ENCODE measurements at regions not wholly inside any gene's neighbourhood (a gene's known extent, or its start where the extent isn't known, plus 50 kb on each side); places are given as distances from the start of the nearest gene placed in this dataset.

GRCh38 chr13:48588120-48588519 lies 55.2 kb upstream of the RCBTB2 start:
- no peaks in the 10 kb centered on the region for H3K9me3 ChIP-seq (replicated peaks; ENCODE audit: control insufficient read depth, insufficient read depth, low read length)
- dilution Hi-C loops (cut with MboI; ENCODE audit: extremely low pct_ligation_motif_present, low sequenced_read_pairs) (no loop called here), intact Hi-C loops (cut with micrococcal nuclease) (no loop called here)
- H4K20me1 ChIP-seq (replicated peaks; ENCODE audit: control insufficient read depth, extremely low read depth, insufficient read depth, low read length), result no peaks in the 10 kb centered on the region
- H3K9me1 ChIP-seq (replicated peaks; ENCODE audit: control insufficient read depth, extremely low read depth, insufficient read depth, low read length), result no peaks in the 10 kb centered on the region
- CTCF ChIA-PET, result no interaction called here
- no peak overlapping the region for H2AFZ ChIP-seq (ENCODE audit: low read depth, low read length)
- TF ChIP-seq POLR2AphosphoS5 (IDR thresholded peaks at IDR 0.05; ENCODE audit: insufficient read depth, low read depth, low read length) (no peak), MAX (IDR thresholded peaks at IDR 0.05; ENCODE audit: insufficient read depth, insufficient read length) (no peak), POLR2A (IDR thresholded peaks at IDR 0.05; ENCODE audit: low read depth, low read length) (no peak)
- no peak overlapping the region for H3K27ac ChIP-seq (ENCODE audit: insufficient read depth, low read depth, low read length)
- no peak overlapping the region for H3K4me2 ChIP-seq (ENCODE audit: insufficient read depth, low read length)
- POLR2A ChIA-PET, result interaction anchor here (0.5 kb wide), 1 partner anchor 316 kb away, joined by 3 read pairs; no protein-coding TSS in a partner anchor
- H3K36me3 ChIP-seq (ENCODE audit: control insufficient read depth in 2 of 2, extremely low read depth in 1 of 2, insufficient read depth in 2 of 2, low read length in 2 of 2), result no peaks in the 10 kb centered on the region
- H3K79me2 ChIP-seq (ENCODE audit: control insufficient read depth, insufficient read depth, low read length), result no peaks in the 10 kb centered on the region
- peaks cover 0 to 2% of the 10 kb centered on the region in 2 experiments for H3K27me3 ChIP-seq (ENCODE audit: control insufficient read depth in 2 of 2, insufficient read depth in 2 of 2, low read length in 2 of 2)
- H3K4me1 ChIP-seq (ENCODE audit: control insufficient read depth, extremely low read depth, insufficient read depth, low read length), result peaks cover 32% of the 10 kb centered on the region
- no peak overlapping the region for H3K9ac ChIP-seq (replicated peaks; ENCODE audit: extremely low read depth, insufficient read depth, low read length)
- no peak for FAIRE-seq
- H3K4me3 ChIP-seq (replicated peaks in 1 of 3; ENCODE audit: insufficient read depth in 1 of 3, low read depth in 1 of 3, low read length in 3 of 3), result no peak overlapping the region
- no TSS peak for BruUV-seq (replicated peaks)
- DNase-seq (ENCODE audit: low read depth, low spot score), result no peak

GRCh38 chr13:48590141-48590901 lies 57.4 kb upstream of the RCBTB2 start:
- no peak overlapping the region for H2AFZ ChIP-seq (ENCODE audit: low read depth, low read length)
- dilution Hi-C loops (cut with MboI; ENCODE audit: extremely low pct_ligation_motif_present, low sequenced_read_pairs), result no loop called here
- no peak overlapping the region for H3K4me3 ChIP-seq (replicated peaks in 1 of 3; ENCODE audit: insufficient read depth in 1 of 3, low read depth in 1 of 3, low read length in 3 of 3)
- intact Hi-C loops (cut with micrococcal nuclease), result loop anchor here (10.0 kb wide), 1 partner anchor 1616 kb away; no protein-coding TSS in a partner anchor
- H3K9ac ChIP-seq (replicated peaks; ENCODE audit: extremely low read depth, insufficient read depth, low read length), result no peak overlapping the region
- no peaks in the 10 kb centered on the region for H3K79me2 ChIP-seq (ENCODE audit: control insufficient read depth, insufficient read depth, low read length)
- H4K20me1 ChIP-seq (replicated peaks; ENCODE audit: control insufficient read depth, extremely low read depth, insufficient read depth, low read length), result no peaks in the 10 kb centered on the region
- peaks cover 0 to 1% of the 10 kb centered on the region in 2 experiments for H3K27me3 ChIP-seq (ENCODE audit: control insufficient read depth in 2 of 2, insufficient read depth in 2 of 2, low read length in 2 of 2)
- H3K27ac ChIP-seq (ENCODE audit: insufficient read depth, low read depth, low read length), result no peak overlapping the region
- H3K36me3 ChIP-seq (ENCODE audit: control insufficient read depth in 2 of 2, extremely low read depth in 1 of 2, insufficient read depth in 2 of 2, low read length in 2 of 2), result no peaks in the 10 kb centered on the region
- ChIA-PET POLR2A (no interaction called here), CTCF (interaction anchor here (1.2 to 1.4 kb wide), 3 partner anchors 10 to 257 kb away, joined by 4 read pairs; no protein-coding TSS in a partner anchor)
- peaks cover 18% of the 10 kb centered on the region for H3K4me1 ChIP-seq (ENCODE audit: control insufficient read depth, extremely low read depth, insufficient read depth, low read length)
- H3K9me3 ChIP-seq (replicated peaks; ENCODE audit: control insufficient read depth, insufficient read depth, low read length), result no peaks in the 10 kb centered on the region
- no peak for DNase-seq (ENCODE audit: low read depth, low spot score)
- TF ChIP-seq EZH2 (IDR thresholded peaks at IDR 0.05; ENCODE audit: borderline replicate concordance, low read depth, low read length, severe bottlenecking) (no peak), JUN (IDR thresholded peaks at IDR 0.05; ENCODE audit: borderline replicate concordance, insufficient read depth, insufficient read length, low read depth) (no peak), POLR2A (IDR thresholded peaks at IDR 0.05; ENCODE audit: low read depth, low read length) (no peak), MYC (IDR thresholded peaks at IDR 0.05; ENCODE audit: low read depth, low read length) (no peak), MAX (IDR thresholded peaks at IDR 0.05; ENCODE audit: insufficient read depth, insufficient read length) (no peak), POLR2AphosphoS5 (IDR thresholded peaks at IDR 0.05; ENCODE audit: insufficient read depth, low read depth, low read length) (no peak), FOS (IDR thresholded peaks at IDR 0.05; ENCODE audit: borderline replicate concordance, insufficient read depth, low read length) (no peak), CTCF (IDR thresholded peaks at IDR 0.05; ENCODE audit: extremely low read depth in 1 of 2, insufficient read depth in 1 of 2, low read depth in 1 of 2, low read length in 2 of 2) (no peak), GATA2 (IDR thresholded peaks at IDR 0.05; ENCODE audit: insufficient read depth, insufficient read length, low read depth, low read length) (no peak)
- H3K4me2 ChIP-seq (ENCODE audit: insufficient read depth, low read length), result no peak overlapping the region
- H3K9me1 ChIP-seq (replicated peaks; ENCODE audit: control insufficient read depth, extremely low read depth, insufficient read depth, low read length), result no peaks in the 10 kb centered on the region
- FAIRE-seq, result no peak
- BruUV-seq (replicated peaks), result no TSS peak
